Tibial artery (tissue), 4 donors: ENCODE measurements at regions not wholly inside any gene's neighbourhood (a gene's known extent, or its start where the extent isn't known, plus 50 kb on each side); places are given as distances from the start of the nearest gene placed in this dataset.

Experiments used
- DNase-seq, 2 donors: peaks; one replicate each; pipeline ENCODE4 v3.0.0-alpha.2; 2019
- H3K27ac ChIP-seq, 2 donors: fragments of 200-600 bp; sonication (generic) in 1 of 2; 1 replicate in 1 of 2; 2 replicates in 1 of 2; pipeline ENCODE4 v1.5.1; 2018 to 2019; ENCODE audit warnings: mild to moderate bottlenecking in 1 of 2
- H3K27me3 ChIP-seq, 2 donors: fragments of 200-600 bp; sonication (generic) in 1 of 2; one replicate each; pipeline versions ENCODE4 v1.5.1 to v1.6.0; 2016 to 2019
- H3K36me3 ChIP-seq, 3 donors: fragments of 200-600 bp; sonication (generic) in 2 of 3; one replicate each; pipeline ENCODE4 v1.5.1; 2016 to 2019; ENCODE audit warnings: mild to moderate bottlenecking in 2 of 3
- H3K4me1 ChIP-seq, 4 donors: fragments of 200-600 bp; sonication (generic) in 2 of 4; 1 replicate in 3 of 4; 2 replicates in 1 of 4; pipeline ENCODE4 v1.5.1; 2016 to 2019
- H3K4me3 ChIP-seq, 2 donors: fragments of 200-600 bp; sonication (generic) in 1 of 2; 1 replicate in 1 of 2; 2 replicates in 1 of 2; pipeline ENCODE4 v1.5.1; 2018 to 2019; ENCODE audit warnings: mild to moderate bottlenecking in 2 of 2
- H3K9me3 ChIP-seq, 3 donors: fragments of 200-600 bp; sonication (generic) in 1 of 3; one replicate each; pipeline ENCODE4 v1.5.1; 2016 to 2019
- intact Hi-C: fragments of 100-400 bp; cut with DNase I; formaldehyde crosslinking; loops from one replicate; pipeline ENCODE4 v1.15.0; 2023; ENCODE audit warnings: low total_unique reads
- TF ChIP-seq, protein P1 (sequence below), 2 experiments: fragments of 200-600 bp in 1 of 2; fragments of 450-650 bp in 1 of 2; IDR thresholded peaks; one replicate each; pipeline ENCODE4 v1.5.1; 2017 to 2019; ENCODE audit warnings: antibody characterized with exemption in 2 of 2, mild to moderate bottlenecking in 1 of 2, moderate library complexity in 1 of 2

- Histone ChIP-seq H3K27ac (no peak overlapping the region), H3K4me3 (no peak overlapping the region), H3K4me1 (no peaks in the 10 kb centered on the region), H3K9me3 (no peaks in the 10 kb centered on the region), H3K36me3 (no peaks in the 10 kb centered on the region), H3K27me3 (no peaks in the 10 kb centered on the region)
- TF ChIP-seq, protein P1, sequence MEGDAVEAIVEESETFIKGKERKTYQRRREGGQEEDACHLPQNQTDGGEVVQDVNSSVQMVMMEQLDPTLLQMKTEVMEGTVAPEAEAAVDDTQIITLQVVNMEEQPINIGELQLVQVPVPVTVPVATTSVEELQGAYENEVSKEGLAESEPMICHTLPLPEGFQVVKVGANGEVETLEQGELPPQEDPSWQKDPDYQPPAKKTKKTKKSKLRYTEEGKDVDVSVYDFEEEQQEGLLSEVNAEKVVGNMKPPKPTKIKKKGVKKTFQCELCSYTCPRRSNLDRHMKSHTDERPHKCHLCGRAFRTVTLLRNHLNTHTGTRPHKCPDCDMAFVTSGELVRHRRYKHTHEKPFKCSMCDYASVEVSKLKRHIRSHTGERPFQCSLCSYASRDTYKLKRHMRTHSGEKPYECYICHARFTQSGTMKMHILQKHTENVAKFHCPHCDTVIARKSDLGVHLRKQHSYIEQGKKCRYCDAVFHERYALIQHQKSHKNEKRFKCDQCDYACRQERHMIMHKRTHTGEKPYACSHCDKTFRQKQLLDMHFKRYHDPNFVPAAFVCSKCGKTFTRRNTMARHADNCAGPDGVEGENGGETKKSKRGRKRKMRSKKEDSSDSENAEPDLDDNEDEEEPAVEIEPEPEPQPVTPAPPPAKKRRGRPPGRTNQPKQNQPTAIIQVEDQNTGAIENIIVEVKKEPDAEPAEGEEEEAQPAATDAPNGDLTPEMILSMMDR (IDR thresholded peaks at IDR 0.05): no peak
- DNase-seq: no peak
- intact Hi-C loops: no loop called here
Measured at GRCh38 chr6:6434151-6434550, 113.7 kb upstream of the F13A1 start.

GRCh38 chr6:6434723-6435122 lies 114.3 kb upstream of the F13A1 start:
- H3K9me3 ChIP-seq: no peaks in the 10 kb centered on the region
- no peaks in the 10 kb centered on the region for H3K4me1 ChIP-seq
- no peaks in the 10 kb centered on the region for H3K27me3 ChIP-seq
- TF ChIP-seq, protein P1 (IDR thresholded peaks at IDR 0.05): no peak
- intact Hi-C loops: no loop called here
- no peak for DNase-seq
- no peaks in the 10 kb centered on the region for H3K36me3 ChIP-seq
- H3K27ac ChIP-seq: no peak overlapping the region
- no peak overlapping the region for H3K4me3 ChIP-seq

- H3K4me1 ChIP-seq: no peaks in the 10 kb centered on the region
- no peaks in the 10 kb centered on the region for H3K27me3 ChIP-seq
- intact Hi-C loops: no loop called here
- H3K4me3 ChIP-seq: no peak overlapping the region
- no peaks in the 10 kb centered on the region for H3K36me3 ChIP-seq
- no peak for DNase-seq
- H3K9me3 ChIP-seq: no peaks in the 10 kb centered on the region
- TF ChIP-seq, protein P1 (IDR thresholded peaks at IDR 0.05): no peak
- H3K27ac ChIP-seq: no peak overlapping the region
Measured at GRCh38 chr6:6436366-6436765, 115.9 kb upstream of the F13A1 start.

GRCh38 chr6:6436946-6437345 lies 116.5 kb upstream of the F13A1 start:
- Histone ChIP-seq H3K9me3 (no peaks in the 10 kb centered on the region), H3K36me3 (no peaks in the 10 kb centered on the region), H3K27me3 (no peaks in the 10 kb centered on the region), H3K4me1 (no peaks in the 10 kb centered on the region), H3K4me3 (no peak overlapping the region), H3K27ac (no peak overlapping the region)
- intact Hi-C loops: no loop called here
- TF ChIP-seq, protein P1 (IDR thresholded peaks at IDR 0.05): no peak
- no peak for DNase-seq

DNA sequence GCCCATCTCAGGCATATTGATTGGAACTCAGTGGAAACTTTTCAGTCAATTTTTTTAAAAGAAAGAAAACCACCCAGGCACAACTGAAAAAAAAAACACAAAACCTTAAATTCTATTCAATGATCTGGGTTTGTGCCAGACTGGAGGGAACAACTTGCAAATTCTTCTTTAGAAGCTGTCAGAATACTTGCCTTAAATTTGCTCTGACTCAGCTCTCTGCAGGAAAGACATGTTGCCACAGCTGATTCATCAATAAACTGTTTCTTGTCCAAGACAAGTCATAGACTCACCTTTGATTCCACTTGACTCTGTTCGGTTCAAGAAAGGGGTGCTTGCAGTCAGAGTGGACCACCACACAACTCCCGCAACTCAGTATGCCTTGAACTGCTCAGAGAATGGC lies 117.8 kb upstream of the F13A1 start:
- Histone ChIP-seq H3K9me3 (no peaks in the 10 kb centered on the region), H3K36me3 (no peaks in the 10 kb centered on the region), H3K4me3 (no peak overlapping the region), H3K27ac (no peak overlapping the region), H3K4me1 (no peaks in the 10 kb centered on the region), H3K27me3 (no peaks in the 10 kb centered on the region)
- no peak for DNase-seq
- intact Hi-C loops: no loop called here
- TF ChIP-seq, protein P1 (IDR thresholded peaks at IDR 0.05): no peak

DNA sequence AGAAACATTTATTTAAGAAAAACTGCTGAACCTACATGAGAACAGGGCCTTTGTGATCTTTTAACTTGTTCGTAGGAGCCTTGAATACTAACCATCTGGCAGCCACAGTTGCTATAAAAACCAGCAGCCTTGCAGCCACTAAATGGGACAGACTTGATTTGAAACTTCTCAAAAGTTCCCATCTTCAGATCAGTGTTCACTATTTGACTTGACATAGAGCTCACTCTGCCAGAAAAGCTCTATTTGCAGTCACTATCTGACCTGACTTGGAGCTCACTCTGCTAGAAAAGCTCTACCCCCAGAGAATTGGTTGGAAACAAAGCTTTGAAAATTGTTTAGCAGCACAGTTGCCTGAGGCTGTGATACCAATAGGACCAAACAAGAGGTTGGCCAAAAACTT lies 119.3 kb upstream of the F13A1 start:
- no peak for DNase-seq
- Histone ChIP-seq H3K4me1 (no peaks in the 10 kb centered on the region), H3K9me3 (no peaks in the 10 kb centered on the region), H3K4me3 (no peak overlapping the region), H3K27ac (no peak overlapping the region), H3K27me3 (no peaks in the 10 kb centered on the region), H3K36me3 (no peaks in the 10 kb centered on the region)
- TF ChIP-seq, protein P1 (IDR thresholded peaks at IDR 0.05): no peak
- intact Hi-C loops: no loop called here
